Activated naive CD4-positive, alpha-beta T cell (primary cell): ENCODE measurements at regions not wholly inside any gene's neighbourhood (a gene's known extent, or its start where the extent isn't known, plus 50 kb on each side); places are given as distances from the start of the nearest gene placed in this dataset.
"Not testable (repeated sequence)": the region's sequence is repeated elsewhere in the genome, so short reads cannot be mapped to it uniquely, and the experiment has no call there.

Source experiments
- DNase-seq, 4 experiments: peaks; one replicate each; lab custom pipeline; 2025; lab: John Stamatoyannopoulos, UW

DNA sequence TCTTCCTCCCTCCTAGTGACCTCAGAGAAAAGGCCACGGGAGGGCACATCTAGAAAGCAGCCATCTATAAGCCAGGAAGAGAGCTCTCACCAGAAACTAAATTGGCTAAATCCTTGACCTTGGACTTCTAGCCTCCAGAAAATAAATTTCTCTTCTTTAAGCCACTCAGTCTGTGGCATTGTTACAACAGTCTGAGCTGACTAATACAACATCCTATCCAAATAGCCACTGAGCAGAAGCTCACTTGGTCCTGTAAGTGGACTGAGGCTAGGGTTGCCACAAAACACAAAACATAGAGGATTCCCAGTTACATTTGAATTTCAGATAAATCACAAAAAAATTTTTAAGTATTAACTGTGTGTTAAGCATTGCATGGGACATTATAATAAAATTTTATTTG, 383.4 kb downstream of the MLLT3 start:
- no peak for DNase-seq

- no peak for DNase-seq
Measured at GRCh38 chr9:20237686-20238085, 384.6 kb downstream of the MLLT3 start.

- no peak for DNase-seq
Measured at GRCh38 chr9:20236676-20237075, 385.6 kb downstream of the MLLT3 start.

DNA sequence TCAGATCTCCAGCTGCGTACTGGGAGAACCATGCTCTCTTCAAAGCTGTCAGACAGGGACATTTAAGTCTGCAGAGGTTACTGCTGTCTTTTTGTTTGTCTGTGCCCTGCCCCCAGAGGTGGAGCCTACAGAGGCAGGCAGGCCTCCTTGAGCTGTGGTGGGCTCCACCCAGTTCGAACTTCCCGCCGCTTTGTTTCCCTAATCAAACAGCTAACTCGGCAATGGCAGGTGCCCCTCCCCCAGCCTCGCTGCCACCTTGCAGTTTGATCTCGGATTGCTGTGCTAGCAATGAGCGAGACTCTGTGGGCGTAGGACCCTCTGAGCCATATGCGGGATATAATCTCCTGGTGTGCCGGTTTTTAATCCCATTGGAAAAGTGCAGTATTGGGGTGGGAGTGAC, 387.1 kb downstream of the MLLT3 start:
- DNase-seq, result not testable (repeated sequence)

GRCh38 chr9:20228096-20228495, 394.2 kb downstream of the MLLT3 start:
- no peak for DNase-seq

DNA sequence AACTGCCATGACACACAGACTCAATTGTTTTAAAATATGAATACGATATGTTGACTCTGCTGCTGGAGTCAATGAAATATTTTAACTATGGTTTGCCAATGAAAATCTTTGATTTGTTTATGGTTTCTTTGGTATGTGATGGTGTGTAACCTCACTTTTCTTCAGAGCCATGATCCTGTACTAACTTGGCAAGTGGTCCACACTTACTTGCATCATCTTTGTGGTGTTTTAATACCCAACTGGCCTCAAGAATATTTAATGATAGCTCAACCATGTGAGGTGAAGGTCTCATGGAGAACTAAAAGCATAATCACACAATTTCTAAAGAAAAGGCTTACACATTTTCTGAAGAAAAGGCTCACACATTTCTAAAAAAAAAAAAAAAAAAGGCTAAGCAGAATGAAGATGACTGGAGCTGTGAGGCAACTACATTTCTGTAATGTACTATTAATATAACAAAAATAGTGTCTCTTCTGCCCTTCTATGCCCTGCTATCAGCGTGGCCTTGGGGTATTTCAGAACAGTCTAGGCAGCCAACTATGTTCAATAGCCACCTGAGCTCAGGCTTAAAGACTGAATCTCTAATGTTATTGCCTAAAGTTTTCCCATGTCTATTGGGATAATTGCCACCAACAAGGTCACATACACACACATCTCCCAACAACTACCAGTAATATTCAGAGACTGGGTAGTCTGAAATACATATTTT, 395.0 kb downstream of the MLLT3 start:
- DNase-seq, result no peak

GRCh38 chr9:20226345-20226744, 396.0 kb downstream of the MLLT3 start:
- no peak for DNase-seq

DNA sequence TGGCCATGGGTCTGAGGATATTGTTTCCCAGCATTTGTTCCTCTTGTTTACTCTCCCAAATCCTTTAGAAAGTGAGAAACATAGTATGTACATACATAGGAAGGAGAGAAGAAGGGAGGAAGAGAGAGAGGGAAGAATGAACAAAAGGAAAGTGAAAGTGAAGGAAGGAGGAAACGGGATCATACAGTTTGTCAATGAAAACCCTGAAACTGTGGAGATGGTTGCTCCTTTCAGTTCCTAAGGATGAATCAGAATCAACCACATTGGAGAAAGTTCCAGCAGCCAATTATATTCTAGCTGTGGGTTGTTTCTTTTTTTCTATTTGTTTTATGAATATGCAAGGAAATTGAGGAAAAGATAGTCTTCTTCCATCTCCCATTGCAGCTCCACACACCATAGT, 396.5 kb downstream of the MLLT3 start:
- no peak for DNase-seq

DNA sequence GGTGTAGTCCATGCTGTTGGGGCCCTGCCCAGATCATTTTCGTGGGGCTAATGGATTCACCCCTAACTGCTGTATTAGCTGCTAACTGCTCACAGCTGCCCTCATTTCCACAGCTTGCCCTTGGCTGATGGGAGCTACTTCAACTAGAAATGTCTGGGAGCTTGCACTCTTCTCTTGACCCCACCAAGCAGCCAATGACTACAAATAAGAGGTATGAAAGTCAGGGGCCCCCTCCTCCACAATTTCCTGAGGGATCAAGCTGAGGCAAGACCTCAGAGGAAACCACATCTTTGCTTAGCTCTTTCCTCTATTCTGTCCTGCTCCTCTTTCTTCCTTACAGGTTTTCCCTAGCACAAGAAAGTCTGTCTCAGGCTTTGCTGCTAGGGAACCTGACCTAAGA, 397.5 kb downstream of the MLLT3 start:
- no peak for DNase-seq

DNA sequence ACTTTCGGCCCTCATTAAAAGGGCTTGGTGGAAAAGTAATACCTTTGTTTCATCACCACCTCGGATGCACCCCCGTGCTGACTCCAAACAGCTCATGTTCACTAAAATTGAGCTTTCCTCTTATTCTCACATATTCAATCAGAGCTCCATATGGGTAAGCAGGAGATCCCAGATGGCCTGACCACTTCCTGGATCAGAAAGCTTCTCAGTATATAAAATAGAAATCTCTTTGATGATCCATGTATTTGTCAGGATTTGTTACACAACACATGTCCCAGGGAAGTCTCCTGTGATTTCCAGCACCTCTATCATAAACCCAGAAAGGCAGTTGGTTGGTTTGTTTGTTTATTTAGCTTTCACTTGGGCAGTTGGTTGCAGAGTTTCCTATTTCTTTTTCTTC, 402.0 kb downstream of the MLLT3 start:
- DNase-seq, result no peak

- DNase-seq, result no peak
Measured at GRCh38 chr9:20219437-20219836, 402.9 kb downstream of the MLLT3 start.

DNA sequence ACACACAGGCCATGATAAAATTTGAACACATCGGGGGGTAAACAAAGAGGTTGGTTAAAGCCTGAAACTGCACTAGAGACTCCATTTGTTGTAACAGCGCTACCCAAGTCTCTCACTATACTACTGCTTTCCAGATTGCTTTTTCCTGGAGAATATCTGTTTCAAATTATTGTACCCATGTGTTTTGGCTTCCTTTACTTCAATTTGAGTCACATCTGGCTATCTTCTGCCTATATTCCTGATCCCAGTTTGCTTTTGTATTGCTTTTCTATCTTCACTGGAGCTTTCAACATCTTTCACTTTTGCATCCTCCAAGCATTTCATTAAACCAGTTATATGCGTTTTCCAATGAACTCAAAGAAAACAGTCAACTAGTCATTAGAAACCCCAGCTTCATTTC, 404.7 kb downstream of the MLLT3 start:
- no peak for DNase-seq

DNA sequence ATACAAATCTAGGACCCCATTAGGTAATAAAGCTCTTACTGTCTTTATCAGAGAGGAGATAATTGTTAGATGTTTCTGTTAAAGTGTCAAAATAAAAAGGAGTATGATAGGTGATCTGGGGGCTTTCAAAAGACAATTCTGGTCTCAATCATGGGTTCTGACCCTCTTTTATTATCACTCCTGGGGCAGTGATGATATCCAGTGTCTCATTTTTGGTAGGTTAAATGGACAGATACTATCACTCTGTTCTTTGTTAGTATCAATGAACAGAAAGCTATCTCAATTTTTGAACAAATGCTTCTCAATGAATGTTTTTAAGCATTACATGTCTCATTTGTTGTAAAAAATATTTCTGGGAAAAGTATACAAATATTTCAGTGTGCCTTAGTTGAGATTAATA, 405.9 kb downstream of the MLLT3 start:
- no peak for DNase-seq

GRCh38 chr9:20215552-20215951, 406.7 kb downstream of the MLLT3 start:
- no peak for DNase-seq

DNA sequence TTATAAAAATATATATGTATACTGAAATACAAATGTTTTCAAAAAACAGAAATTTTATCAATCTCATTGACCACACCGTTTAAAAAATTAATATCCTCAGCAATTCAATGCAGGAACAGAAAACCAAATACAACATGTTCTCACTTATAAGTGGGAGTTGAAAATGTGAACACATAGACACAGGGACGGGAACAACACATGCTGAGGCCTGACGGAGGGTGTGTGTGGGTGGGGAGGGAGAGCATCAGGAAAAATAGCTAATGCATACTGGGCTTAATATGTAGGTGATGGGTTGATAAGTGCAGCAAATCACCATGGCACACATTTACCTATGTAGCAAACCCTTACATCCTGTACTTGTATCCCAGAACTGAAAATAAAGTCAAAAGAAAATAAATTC, 409.5 kb downstream of the MLLT3 start:
- no peak for DNase-seq

- no peak for DNase-seq
Measured at GRCh38 chr9:20209391-20210340, 412.6 kb downstream of the MLLT3 start.

DNA sequence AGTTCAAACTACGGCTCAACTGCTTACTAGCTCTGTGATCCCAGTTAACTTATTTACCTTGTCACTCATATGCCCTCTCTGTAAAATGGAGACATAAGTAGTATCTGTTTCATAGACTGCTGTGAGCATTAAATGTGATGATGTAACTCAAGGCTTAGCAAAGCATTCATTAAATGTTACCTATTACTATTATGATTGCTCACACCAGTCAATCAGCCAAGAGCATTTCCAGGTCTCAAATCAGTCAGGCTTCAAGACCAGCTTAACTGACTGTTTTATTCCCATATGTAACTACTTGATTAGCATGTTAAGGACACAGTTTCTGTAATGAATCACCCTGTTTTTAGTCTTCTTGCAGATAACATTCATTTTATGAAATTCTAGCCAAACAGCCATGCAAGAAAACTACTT, 413.3 kb downstream of the MLLT3 start:
- no peak for DNase-seq

- DNase-seq, result no peak
Measured at GRCh38 chr9:20208226-20208625, 414.1 kb downstream of the MLLT3 start.

- DNase-seq, result no peak
Measured at GRCh38 chr9:20207176-20207575, 415.1 kb downstream of the MLLT3 start.

- DNase-seq, result no peak
Measured at GRCh38 chr9:20205821-20206220, 416.5 kb downstream of the MLLT3 start.

GRCh38 chr9:20200991-20201431, 412.2 kb upstream of the SLC24A2 start:
- DNase-seq, result no peak

- no peak for DNase-seq
Measured at GRCh38 chr9:20200581-20200980, 411.7 kb upstream of the SLC24A2 start.

DNA sequence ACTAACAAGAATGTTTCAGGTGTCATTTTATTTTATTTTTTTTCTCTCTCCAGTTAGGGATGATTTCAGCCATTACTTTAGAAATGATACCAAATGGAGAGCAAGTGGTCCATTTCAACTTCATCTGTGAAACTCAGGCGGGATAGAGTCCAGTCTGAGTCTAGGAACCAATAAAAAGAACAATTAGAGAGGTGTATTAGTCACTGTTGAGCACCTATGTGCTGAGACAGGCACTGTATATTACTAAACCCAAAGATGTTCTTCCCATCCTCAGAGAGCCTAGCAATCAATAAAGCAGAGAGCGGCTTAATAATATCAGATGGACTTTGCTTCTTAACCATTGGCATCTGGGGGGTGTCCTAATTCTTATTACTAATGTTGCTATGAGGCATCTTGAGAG, 410.3 kb upstream of the SLC24A2 start:
- no peak for DNase-seq
